ENCODE measurements at regions not wholly inside any gene's neighbourhood (a gene's known extent, or its start where the extent isn't known, plus 50 kb on each side); places are given as distances from the start of the nearest gene placed in this dataset.

DNA sequence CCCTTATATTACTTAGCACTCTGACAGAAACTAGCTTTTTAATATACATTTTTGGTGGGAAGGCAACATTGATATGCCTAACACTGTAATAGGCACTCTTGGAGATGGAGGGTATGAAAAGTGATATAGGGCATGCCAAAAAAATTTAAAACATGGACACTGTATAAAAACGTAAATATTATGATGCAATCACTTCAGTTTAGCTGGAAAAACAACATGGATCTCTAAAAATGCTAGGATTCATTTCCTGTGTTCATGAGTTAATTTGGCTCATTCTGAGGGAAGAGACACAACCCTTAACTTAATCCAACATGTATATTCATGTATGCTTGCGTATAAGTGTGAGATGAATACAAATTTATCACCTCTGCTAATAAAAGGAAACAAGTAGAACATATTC, 157.3 kb upstream of the TFAP2D start:
- Mint-ChIP-seq H3K4me1 (peaks cover 7% of the 10 kb centered on the region), H3K27me3 (ENCODE audit: low read depth) (no peaks in the 10 kb centered on the region), H3K36me3 (peaks cover 8% of the 10 kb centered on the region; the same call in 1 of the 2 replicates), H3K27ac (no peak overlapping the region), H3K9me3 (peaks cover 24% of the 10 kb centered on the region), H3K4me3 (no peak overlapping the region)
- TF ChIP-seq, protein P1, sequence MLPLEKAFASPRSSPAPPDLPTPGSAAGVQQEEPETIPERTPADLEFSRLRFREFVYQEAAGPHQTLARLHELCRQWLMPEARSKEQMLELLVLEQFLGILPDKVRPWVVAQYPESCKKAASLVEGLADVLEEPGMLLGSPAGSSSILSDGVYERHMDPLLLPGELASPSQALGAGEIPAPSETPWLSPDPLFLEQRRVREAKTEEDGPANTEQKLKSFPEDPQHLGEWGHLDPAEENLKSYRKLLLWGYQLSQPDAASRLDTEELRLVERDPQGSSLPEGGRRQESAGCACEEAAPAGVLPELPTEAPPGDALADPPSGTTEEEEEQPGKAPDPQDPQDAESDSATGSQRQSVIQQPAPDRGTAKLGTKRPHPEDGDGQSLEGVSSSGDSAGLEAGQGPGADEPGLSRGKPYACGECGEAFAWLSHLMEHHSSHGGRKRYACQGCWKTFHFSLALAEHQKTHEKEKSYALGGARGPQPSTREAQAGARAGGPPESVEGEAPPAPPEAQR (CRISPR knock-in tag; IDR thresholded peaks at IDR 0.05): no peak
- TF ChIP-seq, protein P2, sequence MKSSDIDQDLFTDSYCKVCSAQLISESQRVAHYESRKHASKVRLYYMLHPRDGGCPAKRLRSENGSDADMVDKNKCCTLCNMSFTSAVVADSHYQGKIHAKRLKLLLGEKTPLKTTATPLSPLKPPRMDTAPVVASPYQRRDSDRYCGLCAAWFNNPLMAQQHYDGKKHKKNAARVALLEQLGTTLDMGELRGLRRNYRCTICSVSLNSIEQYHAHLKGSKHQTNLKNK (CRISPR knock-in tag; IDR thresholded peaks at IDR 0.05): no peak
- no peak for TF ChIP-seq ZNF219 (CRISPR knock-in tag; IDR thresholded peaks at IDR 0.05; ENCODE audit: borderline replicate concordance)
- no peak for TF ChIP-seq OVOL2 (CRISPR knock-in tag; IDR thresholded peaks at IDR 0.05; ENCODE audit: borderline replicate concordance)
- TF ChIP-seq, protein P3, sequence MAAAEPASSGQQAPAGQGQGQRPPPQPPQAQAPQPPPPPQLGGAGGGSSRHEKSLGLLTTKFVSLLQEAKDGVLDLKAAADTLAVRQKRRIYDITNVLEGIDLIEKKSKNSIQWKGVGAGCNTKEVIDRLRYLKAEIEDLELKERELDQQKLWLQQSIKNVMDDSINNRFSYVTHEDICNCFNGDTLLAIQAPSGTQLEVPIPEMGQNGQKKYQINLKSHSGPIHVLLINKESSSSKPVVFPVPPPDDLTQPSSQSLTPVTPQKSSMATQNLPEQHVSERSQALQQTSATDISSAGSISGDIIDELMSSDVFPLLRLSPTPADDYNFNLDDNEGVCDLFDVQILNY (CRISPR knock-in tag; IDR thresholded peaks at IDR 0.05): no peak
- no peak for TF ChIP-seq JUN (CRISPR knock-in tag; IDR thresholded peaks at IDR 0.05)
- no peak for TF ChIP-seq ZNF423 (CRISPR knock-in tag; IDR thresholded peaks at IDR 0.05)
- TF ChIP-seq, protein P4, sequence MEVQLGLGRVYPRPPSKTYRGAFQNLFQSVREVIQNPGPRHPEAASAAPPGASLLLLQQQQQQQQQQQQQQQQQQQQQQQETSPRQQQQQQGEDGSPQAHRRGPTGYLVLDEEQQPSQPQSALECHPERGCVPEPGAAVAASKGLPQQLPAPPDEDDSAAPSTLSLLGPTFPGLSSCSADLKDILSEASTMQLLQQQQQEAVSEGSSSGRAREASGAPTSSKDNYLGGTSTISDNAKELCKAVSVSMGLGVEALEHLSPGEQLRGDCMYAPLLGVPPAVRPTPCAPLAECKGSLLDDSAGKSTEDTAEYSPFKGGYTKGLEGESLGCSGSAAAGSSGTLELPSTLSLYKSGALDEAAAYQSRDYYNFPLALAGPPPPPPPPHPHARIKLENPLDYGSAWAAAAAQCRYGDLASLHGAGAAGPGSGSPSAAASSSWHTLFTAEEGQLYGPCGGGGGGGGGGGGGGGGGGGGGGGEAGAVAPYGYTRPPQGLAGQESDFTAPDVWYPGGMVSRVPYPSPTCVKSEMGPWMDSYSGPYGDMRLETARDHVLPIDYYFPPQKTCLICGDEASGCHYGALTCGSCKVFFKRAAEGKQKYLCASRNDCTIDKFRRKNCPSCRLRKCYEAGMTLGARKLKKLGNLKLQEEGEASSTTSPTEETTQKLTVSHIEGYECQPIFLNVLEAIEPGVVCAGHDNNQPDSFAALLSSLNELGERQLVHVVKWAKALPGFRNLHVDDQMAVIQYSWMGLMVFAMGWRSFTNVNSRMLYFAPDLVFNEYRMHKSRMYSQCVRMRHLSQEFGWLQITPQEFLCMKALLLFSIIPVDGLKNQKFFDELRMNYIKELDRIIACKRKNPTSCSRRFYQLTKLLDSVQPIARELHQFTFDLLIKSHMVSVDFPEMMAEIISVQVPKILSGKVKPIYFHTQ (CRISPR knock-in tag; IDR thresholded peaks at IDR 0.05): no peak
- no peak for TF ChIP-seq CREB1 (CRISPR knock-in tag; IDR thresholded peaks at IDR 0.05)
- no peak for TF ChIP-seq ZNF263 (CRISPR knock-in tag; IDR thresholded peaks at IDR 0.05; ENCODE audit: low read depth)
- no peak for TF ChIP-seq EMX1 (CRISPR knock-in tag; IDR thresholded peaks at IDR 0.05)
- no peak for TF ChIP-seq ZNF317 (CRISPR knock-in tag; IDR thresholded peaks at IDR 0.05; ENCODE audit: borderline replicate concordance, low read depth)
- TF ChIP-seq, protein P5, sequence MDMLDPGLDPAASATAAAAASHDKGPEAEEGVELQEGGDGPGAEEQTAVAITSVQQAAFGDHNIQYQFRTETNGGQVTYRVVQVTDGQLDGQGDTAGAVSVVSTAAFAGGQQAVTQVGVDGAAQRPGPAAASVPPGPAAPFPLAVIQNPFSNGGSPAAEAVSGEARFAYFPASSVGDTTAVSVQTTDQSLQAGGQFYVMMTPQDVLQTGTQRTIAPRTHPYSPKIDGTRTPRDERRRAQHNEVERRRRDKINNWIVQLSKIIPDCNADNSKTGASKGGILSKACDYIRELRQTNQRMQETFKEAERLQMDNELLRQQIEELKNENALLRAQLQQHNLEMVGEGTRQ (CRISPR knock-in tag; IDR thresholded peaks at IDR 0.05): no peak
- TF ChIP-seq, protein P6, sequence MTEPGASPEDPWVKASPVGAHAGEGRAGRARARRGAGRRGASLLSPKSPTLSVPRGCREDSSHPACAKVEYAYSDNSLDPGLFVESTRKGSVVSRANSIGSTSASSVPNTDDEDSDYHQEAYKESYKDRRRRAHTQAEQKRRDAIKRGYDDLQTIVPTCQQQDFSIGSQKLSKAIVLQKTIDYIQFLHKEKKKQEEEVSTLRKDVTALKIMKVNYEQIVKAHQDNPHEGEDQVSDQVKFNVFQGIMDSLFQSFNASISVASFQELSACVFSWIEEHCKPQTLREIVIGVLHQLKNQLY (CRISPR knock-in tag; IDR thresholded peaks at IDR 0.05): no peak
- TF ChIP-seq TP53 (CRISPR knock-in tag; IDR thresholded peaks at IDR 0.05): no peak
- no peak for TF ChIP-seq ZBTB21 (CRISPR knock-in tag; IDR thresholded peaks at IDR 0.05; ENCODE audit: borderline replicate concordance)
- no peak for TF ChIP-seq SP1 (CRISPR knock-in tag; conservative IDR thresholded peaks at IDR 0.05)
- no peak for TF ChIP-seq GRHL2 (CRISPR knock-in tag; IDR thresholded peaks at IDR 0.05; ENCODE audit: insufficient replicate concordance, severe bottlenecking)
- ChIA-PET POLR2A (no interaction called here), CTCF (no interaction called here)
- no peak for ATAC-seq
- no peak for DNase-seq (ENCODE audit: low spot score)

DNA sequence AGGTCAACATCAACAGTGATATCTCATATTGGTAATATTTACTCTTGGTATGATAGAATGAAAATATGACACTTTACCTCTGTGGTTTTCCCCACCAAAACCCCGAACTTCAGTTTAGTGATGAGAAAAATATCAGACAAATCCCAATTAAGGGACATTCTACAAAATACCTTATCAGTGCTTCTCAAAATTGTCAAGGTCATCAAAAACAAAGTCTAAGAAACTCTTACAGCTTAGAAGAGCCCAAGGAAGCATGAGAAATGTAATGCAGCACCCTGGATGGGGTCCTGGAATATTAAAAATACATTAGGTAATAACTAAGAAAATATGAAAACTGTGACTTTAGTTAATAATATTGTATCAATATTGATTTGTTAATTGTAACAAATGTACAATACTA, 148.3 kb upstream of the TFAP2D start:
- ChIA-PET CTCF (no interaction called here), POLR2A (no interaction called here)
- Mint-ChIP-seq H3K36me3 (no peaks in the 10 kb centered on the region), H3K4me1 (no peaks in the 10 kb centered on the region), H3K27me3 (ENCODE audit: low read depth) (no peaks in the 10 kb centered on the region), H3K27ac (no peak overlapping the region), H3K9me3 (no peaks in the 10 kb centered on the region), H3K4me3 (no peak overlapping the region)
- no peak for ATAC-seq
- no peak for TF ChIP-seq RORB (CRISPR knock-in tag; IDR thresholded peaks at IDR 0.05)
- TF ChIP-seq, protein P7, sequence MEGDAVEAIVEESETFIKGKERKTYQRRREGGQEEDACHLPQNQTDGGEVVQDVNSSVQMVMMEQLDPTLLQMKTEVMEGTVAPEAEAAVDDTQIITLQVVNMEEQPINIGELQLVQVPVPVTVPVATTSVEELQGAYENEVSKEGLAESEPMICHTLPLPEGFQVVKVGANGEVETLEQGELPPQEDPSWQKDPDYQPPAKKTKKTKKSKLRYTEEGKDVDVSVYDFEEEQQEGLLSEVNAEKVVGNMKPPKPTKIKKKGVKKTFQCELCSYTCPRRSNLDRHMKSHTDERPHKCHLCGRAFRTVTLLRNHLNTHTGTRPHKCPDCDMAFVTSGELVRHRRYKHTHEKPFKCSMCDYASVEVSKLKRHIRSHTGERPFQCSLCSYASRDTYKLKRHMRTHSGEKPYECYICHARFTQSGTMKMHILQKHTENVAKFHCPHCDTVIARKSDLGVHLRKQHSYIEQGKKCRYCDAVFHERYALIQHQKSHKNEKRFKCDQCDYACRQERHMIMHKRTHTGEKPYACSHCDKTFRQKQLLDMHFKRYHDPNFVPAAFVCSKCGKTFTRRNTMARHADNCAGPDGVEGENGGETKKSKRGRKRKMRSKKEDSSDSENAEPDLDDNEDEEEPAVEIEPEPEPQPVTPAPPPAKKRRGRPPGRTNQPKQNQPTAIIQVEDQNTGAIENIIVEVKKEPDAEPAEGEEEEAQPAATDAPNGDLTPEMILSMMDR (IDR thresholded peaks at IDR 0.05): no peak
- TF ChIP-seq ZNF138 (CRISPR knock-in tag; conservative IDR thresholded peaks at IDR 0.05): no peak
- no peak for TF ChIP-seq FOXK1 (CRISPR knock-in tag; IDR thresholded peaks at IDR 0.05)
- TF ChIP-seq MYBL2 (CRISPR knock-in tag; IDR thresholded peaks at IDR 0.05): no peak
- no peak for TF ChIP-seq SOX15 (CRISPR knock-in tag; IDR thresholded peaks at IDR 0.05)
- TF ChIP-seq ZNF219 (CRISPR knock-in tag; IDR thresholded peaks at IDR 0.05; ENCODE audit: borderline replicate concordance): no peak
- no peak for TF ChIP-seq NR2C2 (CRISPR knock-in tag; IDR thresholded peaks at IDR 0.05)
- no peak for TF ChIP-seq SP1 (CRISPR knock-in tag; conservative IDR thresholded peaks at IDR 0.05)
- TF ChIP-seq, protein P8, sequence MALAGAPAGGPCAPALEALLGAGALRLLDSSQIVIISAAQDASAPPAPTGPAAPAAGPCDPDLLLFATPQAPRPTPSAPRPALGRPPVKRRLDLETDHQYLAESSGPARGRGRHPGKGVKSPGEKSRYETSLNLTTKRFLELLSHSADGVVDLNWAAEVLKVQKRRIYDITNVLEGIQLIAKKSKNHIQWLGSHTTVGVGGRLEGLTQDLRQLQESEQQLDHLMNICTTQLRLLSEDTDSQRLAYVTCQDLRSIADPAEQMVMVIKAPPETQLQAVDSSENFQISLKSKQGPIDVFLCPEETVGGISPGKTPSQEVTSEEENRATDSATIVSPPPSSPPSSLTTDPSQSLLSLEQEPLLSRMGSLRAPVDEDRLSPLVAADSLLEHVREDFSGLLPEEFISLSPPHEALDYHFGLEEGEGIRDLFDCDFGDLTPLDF (CRISPR knock-in tag; IDR thresholded peaks at IDR 0.05): no peak
- TF ChIP-seq JUN (CRISPR knock-in tag; IDR thresholded peaks at IDR 0.05): no peak
- DNase-seq (ENCODE audit: low spot score): no peak

Measured in WTC11 (cell line).